HTR-8/SVneo (cell line): ENCODE measurements at regions not wholly inside any gene's neighbourhood (a gene's known extent, or its start where the extent isn't known, plus 50 kb on each side); places are given as distances from the start of the nearest gene placed in this dataset.

Experiments
- DNase-seq: peaks from one replicate; pipeline ENCODE4 v3.0.0; 2011; ENCODE audit warnings: low spot score, mixed read lengths; ENCODE audit not compliant: insufficient read length
- FAIRE-seq: peaks from 2 replicates; lab custom pipeline; 2011; peaks lifted over from hg19 to GRCh38; lab: Jason Lieb, UNC

GRCh38 chr21:38729754-38730379, 75.9 kb upstream of the ETS2 start:
- DNase-seq (no peak), FAIRE-seq (no peak)

DNA sequence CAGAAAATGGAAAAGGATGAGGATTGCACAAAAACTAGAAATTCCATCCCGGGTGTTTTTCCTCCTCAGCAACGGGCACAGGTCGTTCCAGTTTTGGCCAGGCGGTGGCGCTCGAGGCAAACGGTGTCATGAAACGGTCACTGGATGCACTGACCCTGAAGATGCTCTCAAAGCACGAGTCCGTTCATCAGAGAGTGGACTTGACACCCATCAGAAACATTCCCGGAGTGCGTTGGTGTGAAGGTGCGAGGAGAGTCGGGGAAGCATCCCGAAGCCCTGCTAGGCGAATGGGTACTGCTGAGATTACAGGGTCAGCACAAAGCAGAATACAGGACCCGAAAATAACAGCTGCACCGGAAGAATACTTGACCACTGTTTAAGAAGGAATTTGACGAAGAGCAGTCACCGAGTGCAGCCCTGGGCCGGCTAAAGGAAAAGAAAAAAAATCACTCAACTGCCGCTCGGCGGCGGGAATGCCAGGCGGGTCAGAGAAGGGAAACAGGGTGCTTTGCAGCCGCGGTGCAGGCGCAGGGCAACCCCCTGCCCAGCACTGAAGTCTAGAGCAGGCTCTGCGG, 71.7 kb upstream of the ETS2 start:
- DNase-seq (peak; percentile 84), FAIRE-seq (peak; percentile 49)

DNA sequence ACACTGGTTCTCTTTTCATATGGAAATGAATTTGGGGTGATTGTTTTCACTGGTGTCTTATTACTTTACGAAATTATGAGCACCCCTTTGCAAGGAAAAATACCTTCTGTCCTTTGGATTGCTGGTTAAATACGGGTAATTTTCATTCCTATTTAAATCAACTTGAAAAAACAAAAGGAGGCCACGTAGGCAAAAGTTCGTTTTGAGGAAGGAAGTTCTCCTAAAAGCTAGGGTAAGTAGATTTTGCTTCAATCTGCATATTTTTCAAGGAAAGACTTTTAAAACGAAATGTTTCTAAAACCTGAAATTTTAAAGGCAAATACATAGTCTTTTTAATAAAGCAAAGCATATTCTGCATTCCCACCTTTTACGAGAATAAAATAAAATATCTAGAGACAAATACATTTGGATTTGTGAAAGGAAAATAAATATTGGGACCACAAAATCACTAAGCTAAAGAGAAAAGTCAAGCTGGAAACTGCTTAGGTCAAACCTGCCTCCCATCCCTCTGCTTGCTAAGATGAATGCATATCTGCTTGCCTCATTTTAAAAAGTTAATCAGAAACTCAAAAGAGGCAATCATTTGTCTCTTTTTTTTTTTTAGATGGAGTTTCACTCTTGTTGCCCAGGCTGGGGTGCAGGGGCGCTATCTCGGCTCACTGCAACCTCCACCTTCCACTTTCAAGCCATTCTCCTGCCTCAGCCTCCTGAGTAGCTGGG, 70.9 kb upstream of the ETS2 start:
- DNase-seq (no peak), FAIRE-seq (no peak)

DNA sequence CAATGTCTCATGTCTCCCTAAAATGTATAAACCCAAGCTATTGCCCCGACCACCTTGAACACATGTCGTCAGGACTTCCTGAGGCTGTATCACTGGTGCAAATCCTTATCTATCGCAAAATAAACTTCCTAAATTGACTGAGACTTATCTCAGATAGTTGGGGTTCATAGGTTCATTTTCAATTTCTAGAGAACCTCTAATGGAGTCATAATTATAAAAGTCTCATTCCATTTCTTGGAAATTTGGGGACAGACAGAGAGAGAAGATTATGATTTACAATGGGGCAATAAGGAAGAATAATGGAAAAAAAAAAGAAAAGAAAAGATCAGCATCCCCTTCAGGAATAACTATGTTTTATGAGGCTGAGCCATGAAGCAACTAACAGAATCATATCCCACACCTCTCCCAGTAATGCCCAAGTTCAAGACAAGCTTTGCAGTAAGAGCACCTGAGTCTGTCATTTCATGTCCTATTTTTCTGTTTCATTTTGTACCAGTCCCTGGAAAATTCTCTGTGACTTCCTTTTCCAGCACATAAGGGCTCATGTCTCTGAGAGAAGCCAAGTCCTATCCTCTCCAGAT, 70.0 kb upstream of the ETS2 start:
- DNase-seq (no peak), FAIRE-seq (no peak)

- FAIRE-seq (no peak), DNase-seq (no peak)
Observed at GRCh38 chr21:38740090-38740489, 65.6 kb upstream of the ETS2 start.

DNA sequence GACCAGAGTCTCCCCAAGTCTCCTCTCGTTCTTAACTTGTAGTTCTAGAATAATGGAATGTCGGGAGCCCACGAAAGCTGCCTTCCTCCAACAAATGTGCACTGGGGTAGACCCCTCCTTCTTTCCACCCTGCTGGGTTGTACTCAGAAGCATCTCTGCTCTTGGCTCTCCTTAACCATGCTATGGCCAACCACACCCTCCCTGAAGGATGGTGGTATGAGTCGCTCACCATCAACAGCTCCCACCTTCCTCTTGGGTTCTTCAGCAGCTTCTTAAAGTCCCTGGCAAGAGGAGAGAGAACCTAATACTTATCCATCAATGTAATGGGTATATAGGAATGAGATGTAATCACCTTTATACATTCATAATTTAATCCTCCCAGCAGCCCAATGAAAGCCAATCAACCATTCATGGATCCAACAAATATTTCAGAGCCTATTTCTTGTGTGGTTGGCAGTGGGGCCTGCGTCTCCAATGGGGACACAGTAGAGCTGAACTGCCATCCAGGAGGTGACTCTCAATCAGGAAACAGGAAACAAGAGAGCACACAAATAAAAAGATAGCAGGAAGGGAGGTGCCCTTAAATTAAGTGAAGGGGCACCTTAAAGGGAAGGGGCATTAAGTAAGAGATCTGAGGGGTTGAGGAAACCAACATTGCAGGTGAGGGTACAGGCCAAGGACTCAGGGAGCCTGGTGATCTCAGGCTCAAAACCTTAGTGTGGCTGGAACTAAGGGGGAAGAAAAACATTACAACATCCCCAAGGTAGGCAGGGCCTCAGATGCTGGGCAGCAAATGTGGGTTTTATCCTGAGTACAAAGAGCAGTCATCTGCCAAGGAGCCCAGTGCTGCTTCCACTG, 64.4 kb upstream of the ETS2 start:
- FAIRE-seq (no peak), DNase-seq (no peak)

DNA sequence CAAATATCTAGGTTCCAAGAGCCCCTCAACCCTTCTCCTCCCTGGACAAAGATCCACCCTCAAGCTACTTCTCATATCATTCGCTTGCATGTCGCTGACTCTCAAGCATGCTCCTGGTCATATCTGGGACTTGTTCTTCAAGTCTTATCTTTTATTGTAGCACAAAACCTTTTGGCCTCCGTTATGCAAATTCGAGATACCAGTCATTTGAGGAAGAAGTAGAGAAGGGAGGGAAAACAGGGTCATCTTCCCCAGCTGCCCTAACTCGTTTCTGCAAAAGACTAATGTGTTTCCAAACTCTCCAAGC, 63.8 kb upstream of the ETS2 start:
- DNase-seq, result no peak
- no peak for FAIRE-seq

GRCh38 chr21:38742580-38743260, 63.0 kb upstream of the ETS2 start:
- FAIRE-seq, result no peak
- DNase-seq, result no peak

- DNase-seq (no peak), FAIRE-seq (no peak)
Observed at GRCh38 chr21:38743772-38744529, 61.8 kb upstream of the ETS2 start.

GRCh38 chr21:38744861-38745260, 60.9 kb upstream of the ETS2 start:
- DNase-seq (no peak), FAIRE-seq (no peak)

DNA sequence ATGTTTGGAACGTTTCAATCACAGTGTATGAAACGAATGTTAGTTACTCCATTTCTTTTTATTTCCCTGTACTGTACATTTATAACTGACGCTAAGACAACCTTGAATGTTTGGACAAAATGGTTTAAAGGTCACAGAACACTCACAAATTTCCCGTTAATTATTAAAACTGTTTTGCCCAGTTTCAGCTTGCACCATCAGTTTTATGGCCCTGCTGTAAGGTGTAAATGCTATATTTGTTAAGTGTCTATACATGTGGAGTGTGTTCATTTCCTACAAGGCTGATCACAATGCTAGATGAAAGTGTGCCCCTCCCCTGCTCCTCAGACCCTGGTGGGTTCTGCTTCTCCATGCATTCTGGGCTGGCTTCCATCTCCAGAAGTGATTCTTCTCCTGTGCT, 57.9 kb upstream of the ETS2 start:
- FAIRE-seq, result no peak
- no peak for DNase-seq

- FAIRE-seq, result no peak
- DNase-seq, result no peak
Observed at GRCh38 chr21:38751379-38752050, 54.2 kb upstream of the ETS2 start.

DNA sequence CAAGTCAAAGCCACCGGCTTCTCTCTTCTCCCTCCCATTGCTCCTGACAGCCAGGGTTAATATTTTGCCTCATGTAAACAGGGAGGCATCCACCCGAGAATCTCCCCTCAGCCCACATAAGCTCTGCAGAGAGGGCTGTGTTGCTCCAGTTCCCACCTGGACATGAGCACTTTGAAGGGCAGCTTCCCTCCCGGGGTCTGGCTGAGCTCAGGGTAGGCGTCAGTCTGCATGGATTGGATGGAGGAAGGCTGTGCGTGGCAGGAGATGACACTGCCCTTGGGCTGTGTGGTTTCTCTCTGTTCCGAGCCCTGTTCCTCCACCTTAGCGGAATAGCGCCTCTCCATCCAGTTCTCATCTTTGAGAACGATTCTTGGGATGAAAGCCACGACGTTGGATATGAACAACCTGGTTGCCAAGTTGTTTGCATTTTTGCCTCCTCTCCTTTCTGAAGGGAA, 53.7 kb upstream of the ETS2 start:
- no peak for DNase-seq
- FAIRE-seq, result no peak

- no peak for DNase-seq
Observed at GRCh38 chr21:38753114-38753513, 52.6 kb upstream of the ETS2 start.

GRCh38 chr21:38753557-38753971, 52.2 kb upstream of the ETS2 start:
- no peak for DNase-seq
- no peak for FAIRE-seq

More at GRCh38 chr21:38753114-38753513, 52.6 kb upstream of the ETS2 start:
- no peak for FAIRE-seq
